Suprapubic skin (tissue), 3 donors: ENCODE measurements at regions not wholly inside any gene's neighbourhood (a gene's known extent, or its start where the extent isn't known, plus 50 kb on each side); places are given as distances from the start of the nearest gene placed in this dataset.

ENCODE experiments used
- CTCF ChIP-seq, 2 donors: fragments of 200-600 bp in 1 of 2; fragments of 450-650 bp in 1 of 2; sonication (generic) in 1 of 2; IDR thresholded peaks; one replicate each; pipeline ENCODE4 v1.5.1; 2016 to 2019; ENCODE audit warnings: antibody characterized with exemption in 2 of 2, mild to moderate bottlenecking in 1 of 2, moderate library complexity in 1 of 2
- POLR2AphosphoS5 ChIP-seq, 3 donors: sonication (generic); formaldehyde crosslinking; IDR thresholded peaks; one replicate each; pipeline ENCODE4 v1.6.1; 2017; ENCODE audit warnings: antibody characterized with exemption in 3 of 3

GRCh38 chr11:109155291-109155690 lies 266.7 kb upstream of the C11orf87 start:
- TF ChIP-seq CTCF (IDR thresholded peaks at IDR 0.05): no peak
- no peak for TF ChIP-seq POLR2AphosphoS5 (IDR thresholded peaks at IDR 0.05)
